Ishikawa (cell line): ENCODE measurements at regions not wholly inside any gene's neighbourhood (a gene's known extent, or its start where the extent isn't known, plus 50 kb on each side); places are given as distances from the start of the nearest gene placed in this dataset.

ENCODE experiments used
- CEBPB ChIP-seq: IDR thresholded peaks from 2 replicates; pipeline ENCODE4 v1.6.1; 2012
- CREB1 ChIP-seq: IDR thresholded peaks from 2 replicates; pipeline ENCODE4 v1.6.1; 2012; ENCODE audit warnings: low read depth
- EGR1 ChIP-seq: IDR thresholded peaks from 2 replicates; pipeline ENCODE4 v1.6.1; 2012
- EP300 ChIP-seq: IDR thresholded peaks from 2 replicates; pipeline ENCODE4 v1.6.1; 2012; ENCODE audit warnings: borderline replicate concordance
- FOXM1 ChIP-seq: IDR thresholded peaks from 2 replicates; pipeline ENCODE4 v1.6.1; 2012; ENCODE audit warnings: low read depth, borderline replicate concordance
- RAD21 ChIP-seq: IDR thresholded peaks from 2 replicates; pipeline ENCODE4 v1.6.1; 2012; ENCODE audit warnings: low read depth
- TAF1 ChIP-seq: IDR thresholded peaks from 2 replicates; pipeline ENCODE4 v1.6.1; 2012; ENCODE audit warnings: low read depth, mild to moderate bottlenecking
- TCF12 ChIP-seq: IDR thresholded peaks from 2 replicates; pipeline ENCODE4 v1.6.1; 2012; ENCODE audit warnings: low read depth
- TEAD4 ChIP-seq: IDR thresholded peaks from 2 replicates; pipeline ENCODE4 v1.6.1; 2012
- USF1 ChIP-seq: IDR thresholded peaks from 2 replicates; pipeline ENCODE4 v1.6.1; 2012
- YY1 ChIP-seq: IDR thresholded peaks from 2 replicates; pipeline ENCODE4 v1.6.1; 2012; ENCODE audit warnings: low read depth
- TF ChIP-seq, protein P1 (sequence below): IDR thresholded peaks from 2 replicates; pipeline ENCODE4 v1.6.1; 2012; ENCODE audit warnings: low read depth, mild to moderate bottlenecking
- TF ChIP-seq, protein P2 (sequence below): IDR thresholded peaks from 2 replicates; pipeline ENCODE4 v1.6.1; 2012

- TF ChIP-seq, protein P1, sequence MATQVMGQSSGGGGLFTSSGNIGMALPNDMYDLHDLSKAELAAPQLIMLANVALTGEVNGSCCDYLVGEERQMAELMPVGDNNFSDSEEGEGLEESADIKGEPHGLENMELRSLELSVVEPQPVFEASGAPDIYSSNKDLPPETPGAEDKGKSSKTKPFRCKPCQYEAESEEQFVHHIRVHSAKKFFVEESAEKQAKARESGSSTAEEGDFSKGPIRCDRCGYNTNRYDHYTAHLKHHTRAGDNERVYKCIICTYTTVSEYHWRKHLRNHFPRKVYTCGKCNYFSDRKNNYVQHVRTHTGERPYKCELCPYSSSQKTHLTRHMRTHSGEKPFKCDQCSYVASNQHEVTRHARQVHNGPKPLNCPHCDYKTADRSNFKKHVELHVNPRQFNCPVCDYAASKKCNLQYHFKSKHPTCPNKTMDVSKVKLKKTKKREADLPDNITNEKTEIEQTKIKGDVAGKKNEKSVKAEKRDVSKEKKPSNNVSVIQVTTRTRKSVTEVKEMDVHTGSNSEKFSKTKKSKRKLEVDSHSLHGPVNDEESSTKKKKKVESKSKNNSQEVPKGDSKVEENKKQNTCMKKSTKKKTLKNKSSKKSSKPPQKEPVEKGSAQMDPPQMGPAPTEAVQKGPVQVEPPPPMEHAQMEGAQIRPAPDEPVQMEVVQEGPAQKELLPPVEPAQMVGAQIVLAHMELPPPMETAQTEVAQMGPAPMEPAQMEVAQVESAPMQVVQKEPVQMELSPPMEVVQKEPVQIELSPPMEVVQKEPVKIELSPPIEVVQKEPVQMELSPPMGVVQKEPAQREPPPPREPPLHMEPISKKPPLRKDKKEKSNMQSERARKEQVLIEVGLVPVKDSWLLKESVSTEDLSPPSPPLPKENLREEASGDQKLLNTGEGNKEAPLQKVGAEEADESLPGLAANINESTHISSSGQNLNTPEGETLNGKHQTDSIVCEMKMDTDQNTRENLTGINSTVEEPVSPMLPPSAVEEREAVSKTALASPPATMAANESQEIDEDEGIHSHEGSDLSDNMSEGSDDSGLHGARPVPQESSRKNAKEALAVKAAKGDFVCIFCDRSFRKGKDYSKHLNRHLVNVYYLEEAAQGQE, result no peak
- TF ChIP-seq EP300 (no peak), TCF12 (no peak), RAD21 (no peak), TAF1 (no peak), CREB1 (no peak), EGR1 (no peak), FOXM1 (no peak), YY1 (no peak), USF1 (no peak), CEBPB (no peak), TEAD4 (no peak)
- TF ChIP-seq, protein P2, sequence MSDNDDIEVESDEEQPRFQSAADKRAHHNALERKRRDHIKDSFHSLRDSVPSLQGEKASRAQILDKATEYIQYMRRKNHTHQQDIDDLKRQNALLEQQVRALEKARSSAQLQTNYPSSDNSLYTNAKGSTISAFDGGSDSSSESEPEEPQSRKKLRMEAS, result no peak
These were observed 220.1 kb upstream of the DPP10 start for GRCh38 chr2:114222344-114222743.
